NCI-H2196 treated with DMSO at 0.1 percent for 48 hours (cell line): ENCODE measurements at regions not wholly inside any gene's neighbourhood (a gene's known extent, or its start where the extent isn't known, plus 50 kb on each side); places are given as distances from the start of the nearest gene placed in this dataset.

Experiments used
- DNase-seq: peaks from one replicate; lab custom pipeline; 2025; ENCODE audit not compliant: unreplicated experiment; lab: John Stamatoyannopoulos, UW

DNA sequence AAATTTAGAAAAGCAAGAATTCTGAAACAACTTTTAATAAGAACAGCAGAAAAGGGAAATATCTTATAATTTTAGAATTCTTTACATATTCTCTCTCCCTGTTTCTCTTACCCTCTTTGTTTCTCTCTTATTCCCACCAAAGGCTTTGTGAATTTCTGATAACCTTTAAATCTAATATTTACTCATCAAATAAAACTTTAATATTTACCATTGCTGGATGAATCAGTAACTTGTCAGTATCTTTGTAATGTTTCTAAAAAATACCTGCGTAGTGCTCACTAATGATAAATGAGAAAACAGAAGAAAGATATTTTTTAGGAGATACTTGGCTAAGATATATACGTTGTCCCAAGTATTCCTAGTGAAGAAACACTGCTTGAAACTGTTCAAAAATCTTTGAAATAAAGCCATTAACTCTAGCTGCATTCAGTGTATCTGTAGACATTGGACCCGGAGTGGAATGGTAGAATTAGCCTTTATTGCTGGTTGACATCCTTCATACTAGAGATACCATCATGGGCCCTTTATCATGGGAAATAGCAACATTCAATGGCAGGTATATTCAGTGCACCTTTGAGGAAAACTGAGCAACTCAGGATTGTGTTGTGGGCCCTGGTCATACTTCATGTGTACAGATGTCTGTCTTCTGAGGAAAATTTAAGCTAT is 2160.4 kb downstream of the MAT2B start:
- no peak for DNase-seq

DNA sequence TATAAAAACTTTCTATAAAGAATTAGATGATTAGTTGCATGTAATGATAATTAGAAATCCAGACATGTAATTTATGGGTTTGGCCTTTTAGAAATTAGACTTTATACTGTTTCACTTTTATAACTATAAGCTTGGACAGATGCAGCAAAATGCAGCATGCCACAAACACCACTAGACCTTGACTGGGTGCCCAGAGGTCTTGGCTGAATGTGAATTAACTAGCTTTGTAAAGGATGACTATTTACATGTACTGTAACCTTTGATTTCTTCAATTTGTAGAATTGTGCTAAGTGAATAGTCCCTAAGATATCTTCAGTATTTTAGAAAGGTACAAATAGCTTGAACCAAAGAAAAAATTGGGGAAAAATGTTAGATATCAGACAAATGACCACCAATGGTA is 2168.1 kb downstream of the MAT2B start:
- no peak for DNase-seq

DNA sequence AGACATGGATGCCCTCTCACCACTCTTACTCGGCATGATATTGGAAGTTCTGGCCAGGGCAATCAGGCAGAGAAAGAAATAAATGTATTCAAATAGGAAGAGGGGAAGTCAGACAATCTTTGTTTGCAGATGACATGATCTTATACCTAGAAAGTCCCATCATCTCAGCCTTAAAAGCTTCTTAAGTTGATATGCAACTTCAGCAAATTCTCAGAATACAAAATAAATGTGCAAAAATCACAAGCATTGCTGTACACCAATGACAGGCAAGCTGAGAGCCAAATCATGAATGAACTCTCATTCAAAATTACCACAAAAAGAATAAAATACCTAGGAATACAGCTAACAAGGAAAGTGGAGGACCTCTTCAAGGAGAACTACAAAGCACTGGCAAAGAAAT is 2190.4 kb downstream of the MAT2B start:
- DNase-seq = no peak

DNA sequence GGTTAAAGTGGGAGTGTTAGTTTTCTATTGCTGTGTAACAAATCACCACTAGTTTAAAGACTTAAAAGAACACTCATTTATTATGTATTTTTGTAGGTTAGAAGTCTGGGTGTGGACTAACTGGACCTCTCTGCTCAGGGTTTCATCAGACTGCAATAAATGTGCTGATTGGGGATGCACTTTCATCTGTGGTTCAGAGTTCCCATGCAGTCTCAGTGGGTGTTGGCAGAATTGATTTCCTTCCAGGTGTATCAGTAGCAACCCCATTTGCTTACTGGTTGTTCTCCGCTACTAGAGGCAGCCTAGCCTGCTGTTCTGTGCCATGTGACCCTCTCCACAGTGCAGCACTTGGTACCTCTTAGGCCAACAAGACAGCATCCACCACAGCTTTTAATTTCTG is 2200.5 kb downstream of the MAT2B start:
- no peak for DNase-seq

DNA sequence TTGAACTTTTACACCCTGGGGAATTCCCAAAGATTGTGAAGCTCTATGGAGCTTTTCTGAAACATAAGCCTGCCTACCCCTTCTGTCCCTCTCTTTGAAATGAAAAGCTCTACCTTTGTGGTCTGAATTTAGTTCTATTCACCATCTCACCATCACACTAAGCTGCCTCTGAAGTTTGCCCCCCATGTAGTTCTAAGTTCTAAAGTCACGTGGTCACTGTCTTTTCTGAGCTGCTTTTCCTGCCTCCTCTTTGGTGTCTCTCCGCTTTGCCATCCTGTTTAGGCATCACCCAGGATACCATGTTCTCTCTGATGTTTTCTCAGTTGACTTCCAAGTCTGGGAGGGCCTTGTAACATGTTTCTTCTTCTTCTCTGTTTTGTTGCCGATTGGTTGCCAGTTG is 2206.6 kb downstream of the MAT2B start:
- DNase-seq = no peak

DNA sequence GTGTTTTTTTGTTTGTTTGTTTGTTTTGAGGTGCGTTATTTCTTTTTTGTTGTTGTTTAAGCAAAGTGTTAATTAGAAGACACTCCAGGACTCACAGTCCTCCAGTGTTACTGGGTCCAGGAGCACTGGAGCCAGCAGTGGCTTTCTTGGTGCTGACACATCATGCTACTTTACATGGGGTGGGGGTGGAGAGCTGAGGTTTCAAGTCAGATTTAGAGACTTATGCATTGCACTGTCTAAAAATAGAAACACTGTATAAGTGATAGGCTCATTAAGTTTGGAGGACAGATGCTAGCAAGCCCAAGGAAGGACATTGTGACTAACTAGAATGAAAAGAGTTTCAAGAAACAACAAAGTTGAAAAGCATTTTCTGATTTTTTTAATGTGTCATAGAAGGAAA is 2209.2 kb downstream of the MAT2B start:
- no peak for DNase-seq

DNA sequence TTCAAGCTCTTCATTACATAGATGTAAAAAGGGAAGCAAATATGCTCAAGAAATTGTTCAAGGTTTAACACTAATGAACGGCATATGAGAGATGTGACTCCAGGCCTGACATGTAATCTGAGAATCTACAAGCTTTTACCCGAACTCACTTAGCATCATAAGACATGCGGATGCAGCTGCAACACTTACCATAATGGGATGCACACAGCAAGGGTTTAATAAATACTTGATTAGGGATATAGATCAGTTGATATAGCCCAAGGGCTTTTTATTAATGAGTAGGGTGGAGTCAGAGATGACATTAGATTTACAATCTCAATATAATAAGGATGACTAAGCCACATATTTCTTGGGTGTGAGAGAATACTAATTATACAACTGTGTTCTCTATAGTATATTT is 2215.5 kb downstream of the MAT2B start:
- DNase-seq = no peak

DNA sequence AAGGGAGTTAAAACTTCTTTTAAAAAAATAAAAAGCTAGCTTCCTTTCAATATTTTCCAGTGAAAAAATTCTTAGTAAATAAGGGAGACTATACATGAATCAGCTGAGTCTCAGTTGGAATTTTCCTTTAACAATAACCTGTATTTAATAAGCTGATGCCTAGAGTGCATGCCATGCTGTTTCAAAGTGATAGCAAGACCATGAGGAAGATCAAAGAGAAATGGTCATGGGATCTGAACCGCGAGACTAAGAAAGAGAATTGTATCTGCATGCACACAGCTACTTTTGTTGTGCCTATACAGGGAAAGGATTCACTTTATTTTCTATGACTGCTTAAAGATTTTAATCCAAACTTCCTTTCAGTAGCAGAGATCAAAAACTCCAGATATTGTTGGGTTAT is 2217.0 kb downstream of the MAT2B start:
- no peak for DNase-seq

DNA sequence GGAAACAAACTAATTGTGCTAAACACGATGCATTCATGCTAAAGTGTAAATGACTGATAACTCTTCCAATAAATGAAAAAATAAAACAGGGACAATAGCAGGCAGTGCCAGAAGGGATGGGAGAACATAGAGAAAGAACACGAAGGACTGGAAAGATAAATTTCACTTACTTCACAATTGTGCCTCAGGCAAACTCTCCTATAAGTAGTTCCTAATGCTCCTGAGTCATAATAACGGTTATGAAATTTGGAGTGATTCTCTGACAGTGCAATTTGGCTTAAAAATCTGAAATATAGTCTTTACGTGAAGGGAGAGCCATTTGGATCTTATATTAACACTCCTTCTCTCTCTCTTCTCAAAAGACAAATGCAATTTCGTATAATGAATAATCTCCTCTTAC is 2218.5 kb downstream of the MAT2B start:
- no peak for DNase-seq

DNA sequence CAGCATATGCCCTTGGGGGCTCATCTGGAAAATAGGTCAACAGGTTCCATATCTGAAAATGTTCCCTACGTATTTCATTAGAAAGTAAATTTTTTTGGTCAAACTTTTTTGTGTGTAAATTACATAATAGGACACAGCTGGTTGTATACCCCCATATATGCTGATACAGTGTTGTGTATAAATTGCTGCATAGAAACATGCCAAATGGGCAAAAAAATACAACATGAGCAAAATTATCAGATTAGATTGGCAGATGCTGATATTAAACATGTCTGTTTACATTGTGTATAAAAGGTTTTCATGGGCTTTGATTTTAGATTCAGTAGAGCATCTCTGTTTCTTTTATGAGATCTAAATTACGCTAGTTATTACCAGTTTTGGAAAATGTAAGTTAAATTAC is 2223.0 kb downstream of the MAT2B start:
- no peak for DNase-seq

DNA sequence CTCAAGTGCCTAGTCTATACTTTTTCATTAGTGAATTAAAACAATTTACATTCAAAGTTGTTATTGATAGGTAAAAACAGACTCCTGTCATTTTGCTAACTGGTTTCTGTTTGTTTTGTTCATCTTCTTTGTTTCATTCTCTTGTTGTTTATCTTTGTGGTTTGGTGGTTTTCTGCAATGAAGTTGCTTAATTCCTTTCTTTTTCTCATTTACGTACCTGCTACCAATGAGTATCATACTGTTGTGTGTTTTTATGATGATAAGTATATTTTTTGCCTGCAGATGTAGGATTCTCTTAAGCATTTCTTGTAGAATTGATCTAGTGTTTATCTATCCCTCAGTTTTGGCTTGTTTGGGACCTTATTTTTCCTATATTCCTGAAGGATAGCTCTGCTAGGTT is 2230.0 kb downstream of the MAT2B start:
- no peak for DNase-seq

DNA sequence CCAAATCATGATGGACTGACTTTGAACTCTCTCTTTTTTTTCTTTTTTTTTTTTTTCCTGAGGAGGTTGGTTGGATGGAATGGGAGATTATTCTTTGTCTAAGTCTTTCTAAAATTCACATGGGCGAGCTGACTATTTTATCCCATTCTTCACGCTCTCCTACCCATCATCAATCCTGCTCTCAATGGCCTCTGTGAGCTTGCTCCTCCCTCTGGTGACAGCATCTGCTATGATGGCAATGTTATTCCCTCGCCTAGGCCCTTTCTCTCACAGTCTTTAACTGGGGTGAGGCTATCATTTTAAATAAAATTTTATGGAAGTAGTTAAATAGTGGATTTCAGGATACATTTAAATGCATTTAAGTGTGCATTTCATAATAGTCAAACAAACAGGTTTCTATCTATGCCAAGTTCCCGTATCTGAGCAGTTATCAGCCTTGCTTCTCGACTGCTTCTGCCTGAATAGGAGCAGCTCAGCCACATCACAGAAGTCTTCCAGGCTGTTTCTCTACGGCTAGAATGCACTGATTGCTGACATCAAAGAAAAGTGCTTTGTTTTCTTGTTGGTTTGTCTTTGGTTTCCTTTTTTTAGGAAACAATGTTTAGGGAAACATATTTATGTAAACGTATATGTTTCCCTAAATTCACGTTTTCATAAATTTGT is 2233.8 kb downstream of the MAT2B start:
- no peak for DNase-seq

DNA sequence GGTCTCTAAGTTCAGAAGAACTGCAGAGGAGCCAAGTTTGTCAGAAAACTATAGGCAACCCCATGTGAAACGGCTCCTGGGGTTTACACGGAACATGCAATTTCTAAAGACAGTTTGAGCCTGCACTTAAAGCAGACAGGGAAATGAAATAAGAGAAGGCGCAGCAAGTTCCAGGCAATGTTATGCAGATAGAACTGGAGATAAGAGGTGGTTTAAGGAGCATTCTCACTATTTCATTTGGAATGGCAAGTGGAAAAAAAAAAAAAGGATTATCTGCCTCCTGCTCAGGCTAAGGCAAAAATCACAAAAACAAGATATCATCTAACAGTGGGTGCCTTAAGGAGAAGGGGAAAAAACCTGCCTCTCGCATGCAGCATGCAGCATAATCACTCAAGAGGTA is 2252.4 kb downstream of the MAT2B start:
- no peak for DNase-seq

DNA sequence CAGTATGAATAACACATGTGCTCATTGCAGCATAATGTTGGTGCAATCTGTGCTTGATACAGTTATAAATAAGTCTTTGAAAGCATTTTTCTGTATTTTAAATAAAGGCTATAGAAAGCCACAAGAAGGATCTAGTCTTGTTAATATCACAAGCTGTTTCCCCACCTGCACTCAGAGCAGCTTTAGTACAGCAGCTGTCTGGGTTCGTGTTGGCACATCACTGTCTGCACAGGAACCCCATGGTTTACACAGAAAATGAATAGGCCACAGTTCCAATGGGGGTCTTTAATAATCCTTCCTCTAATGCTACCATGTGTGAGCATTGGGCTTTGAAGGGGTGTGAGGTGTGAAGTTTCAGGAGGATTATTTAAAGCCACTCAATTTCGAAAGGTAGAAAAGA is 2269.7 kb downstream of the MAT2B start:
- DNase-seq = no peak

DNA sequence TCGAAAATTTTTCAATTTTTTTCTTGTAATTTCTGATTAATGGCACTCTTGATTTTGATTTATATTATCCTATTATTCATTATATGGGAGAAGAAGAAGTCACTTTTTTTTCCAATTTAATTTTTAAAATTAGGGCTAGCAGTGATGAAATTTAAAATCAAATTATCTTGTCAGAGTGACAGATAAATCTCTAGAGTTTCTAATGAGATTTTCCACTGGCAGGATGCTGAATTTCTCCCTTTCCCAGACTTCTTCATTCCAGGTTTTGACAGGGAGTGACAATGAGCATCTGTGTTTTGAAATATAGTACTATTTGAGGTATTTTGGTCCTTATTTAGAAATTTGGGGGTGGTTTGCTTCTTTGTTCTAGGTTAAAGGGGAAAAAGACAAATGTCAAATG is 2274.1 kb downstream of the MAT2B start:
- no peak for DNase-seq

DNA sequence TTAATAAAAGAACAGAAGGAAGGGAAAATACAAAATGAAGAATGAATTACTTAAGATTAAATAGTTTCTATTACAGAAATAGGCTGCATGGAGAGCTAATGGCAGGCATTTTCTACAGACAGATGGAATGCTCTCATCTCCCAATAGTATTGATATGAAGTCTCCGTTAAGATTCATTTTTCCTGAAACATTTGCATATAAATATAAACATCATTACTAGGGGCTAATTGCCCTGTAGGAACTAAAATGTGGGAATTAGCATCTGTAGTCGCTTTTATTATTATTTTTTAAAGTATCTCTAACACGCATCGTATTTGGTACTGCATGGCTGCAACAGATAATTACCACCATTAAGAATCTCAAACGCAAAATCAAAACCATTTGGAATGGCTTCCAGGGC is 2275.5 kb downstream of the MAT2B start:
- no peak for DNase-seq

DNA sequence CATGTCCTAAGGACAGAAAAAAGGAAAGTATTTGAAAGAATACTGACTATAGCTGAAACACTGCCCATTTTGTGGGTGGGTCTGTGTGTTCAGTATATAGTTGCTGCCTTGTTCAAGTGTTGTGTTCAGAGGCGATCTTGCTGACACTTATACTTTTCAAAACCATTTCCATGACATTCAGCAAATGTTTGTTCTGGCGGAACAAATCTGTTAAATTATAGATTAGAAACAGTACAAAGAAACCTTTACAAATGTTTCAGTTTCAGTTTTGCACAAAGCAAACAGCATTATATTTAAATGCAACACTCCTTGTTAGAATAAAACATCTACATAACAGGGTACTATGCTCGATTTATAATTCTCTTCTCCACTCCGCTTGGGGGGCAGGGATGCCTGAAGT is 2276.3 kb downstream of the MAT2B start:
- no peak for DNase-seq

DNA sequence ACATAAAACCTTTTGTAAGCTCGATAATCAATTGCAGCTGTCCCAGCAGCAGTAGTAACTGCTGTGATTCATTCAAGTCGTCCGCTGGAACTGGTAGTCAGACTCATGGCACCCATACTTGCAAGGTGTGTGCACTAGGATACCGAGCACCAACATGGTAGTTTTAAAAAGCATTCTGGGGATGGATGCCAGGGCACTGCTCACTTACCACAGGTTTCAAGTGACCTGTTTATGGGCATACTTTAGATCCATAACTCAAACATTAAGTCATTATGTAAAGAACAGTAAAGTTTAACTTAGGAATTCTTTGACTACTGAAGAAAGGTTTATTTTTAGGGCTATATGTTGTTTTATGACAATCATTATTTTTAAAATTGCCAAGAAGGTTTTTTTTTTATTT is 2277.6 kb downstream of the MAT2B start:
- DNase-seq = no peak

DNA sequence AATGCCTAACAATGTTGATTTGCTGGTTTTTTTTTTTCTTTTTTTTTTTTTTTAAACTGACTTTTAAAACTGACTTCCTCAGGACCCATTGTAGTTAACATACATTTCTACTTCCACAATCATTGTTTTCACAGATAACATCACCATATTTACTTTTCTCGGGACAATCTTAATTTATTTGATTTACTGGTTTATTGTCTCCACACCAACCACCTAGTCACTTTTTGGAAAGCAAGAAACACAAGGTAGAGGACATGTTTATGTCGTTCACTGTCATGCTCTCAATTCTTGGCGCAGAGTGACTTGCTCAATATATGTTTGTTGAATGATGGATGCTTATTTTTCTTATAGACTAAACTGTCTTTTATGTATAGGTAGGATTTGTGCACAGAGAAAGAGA is 2280.7 kb downstream of the MAT2B start:
- DNase-seq = no peak

DNA sequence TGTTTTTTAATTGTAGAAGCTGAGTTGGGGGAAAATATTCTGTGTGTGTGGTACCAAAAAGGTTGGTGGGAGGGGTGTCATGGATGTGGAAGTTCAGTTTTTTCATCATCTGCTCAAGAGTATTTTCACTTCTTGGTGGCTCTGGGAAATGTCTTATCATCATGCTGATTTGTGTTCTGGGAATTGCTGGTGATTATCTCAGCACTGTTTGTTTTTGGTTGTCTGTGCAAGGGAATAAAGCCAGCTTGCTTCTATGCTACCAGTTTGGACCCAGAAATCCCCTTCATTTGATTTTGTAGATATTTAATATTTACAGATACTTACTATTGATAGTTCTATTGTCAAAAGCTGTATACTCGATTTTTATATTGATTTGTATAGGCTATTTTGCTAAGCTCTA is 2289.7 kb downstream of the MAT2B start:
- DNase-seq = no peak

DNA sequence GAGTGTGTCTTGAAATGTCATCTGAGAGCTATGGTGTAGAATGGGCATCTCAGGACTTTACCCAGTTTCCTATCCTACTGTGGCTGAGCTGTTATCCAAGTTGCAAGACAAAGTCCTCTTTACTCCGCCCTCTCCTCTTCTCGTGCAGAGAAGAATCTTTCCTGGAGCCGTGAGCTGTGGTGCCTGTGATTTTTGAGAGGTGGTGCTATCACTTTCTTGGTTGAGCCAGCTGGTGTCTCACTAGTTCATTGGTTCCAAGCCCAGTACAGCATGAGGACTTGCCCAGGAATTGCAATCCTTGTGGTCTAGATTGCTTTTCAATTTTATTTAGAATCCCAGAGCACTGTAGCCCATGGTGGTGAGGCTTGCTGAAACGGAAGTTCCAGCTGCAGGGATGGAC is 2300.3 kb downstream of the MAT2B start:
- no peak for DNase-seq

DNA sequence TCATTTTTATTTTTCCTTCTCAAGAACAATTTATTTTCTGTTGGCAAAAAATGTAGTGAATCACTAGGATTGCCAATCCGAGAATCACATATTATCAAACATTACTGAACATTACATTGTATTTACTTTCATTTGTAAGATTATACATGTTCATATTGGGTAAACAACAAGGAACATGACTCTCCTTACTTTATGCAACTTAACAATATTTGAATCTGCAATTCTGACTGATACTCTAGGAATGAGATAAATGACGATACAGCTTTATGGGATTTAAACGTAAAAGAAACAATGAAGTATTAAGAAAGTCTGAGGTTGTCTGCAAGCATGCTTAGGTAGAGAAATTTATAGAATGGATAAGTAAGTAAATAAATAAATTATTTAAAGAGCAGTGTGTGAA is 2302.9 kb downstream of the MAT2B start:
- DNase-seq = no peak

DNA sequence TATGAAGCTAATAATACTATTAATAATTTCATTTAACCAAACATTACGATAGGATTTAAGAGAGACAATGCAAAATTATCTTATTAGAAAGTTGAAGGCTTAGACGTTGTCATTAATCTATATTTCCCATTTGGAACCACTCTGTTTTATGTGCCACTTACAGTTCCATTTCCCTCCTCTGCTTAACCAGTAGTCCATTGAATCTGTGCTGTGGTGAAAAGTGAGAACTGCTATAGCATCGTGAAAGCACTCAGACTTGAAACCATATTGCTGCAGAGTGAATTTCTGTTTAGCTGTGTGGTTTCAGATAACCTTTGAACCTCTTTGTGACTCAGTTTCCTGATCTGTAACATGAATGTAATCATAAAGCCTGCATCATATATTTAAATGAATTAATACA is 2304.5 kb downstream of the MAT2B start:
- DNase-seq = no peak
